Right ventricle myocardium superior (tissue), 1 donor: ENCODE measurements at regions not wholly inside any gene's neighbourhood (a gene's known extent, or its start where the extent isn't known, plus 50 kb on each side); places are given as distances from the start of the nearest gene placed in this dataset.
A peak's percentile ranks its signal among the peaks of the same experiment; 100 is the strongest.
"Not testable (repeated sequence)": the region's sequence is repeated elsewhere in the genome, so short reads cannot be mapped to it uniquely, and the experiment has no call there.

Source experiments
- ATAC-seq: fragments of 200-7000 bp; cut with Tn5 transposase; one replicate; pipeline ENCODE4 v1.9.1; 2020; ENCODE audit warnings: mild to moderate bottlenecking; ENCODE audit not compliant: poor library complexity
- DNase-seq: peaks from one replicate; pipeline ENCODE4 v3.0.0-alpha.2; 2020
- intact Hi-C: fragments of 100-400 bp; cut with DNase I; formaldehyde crosslinking; loops from one replicate; pipeline ENCODE4 v1.11.2; 2022
- donor health status: DM: no; HTN: yes; CAD: no; lungs with severe emphysema.

- intact Hi-C loops: no loop called here
- ATAC-seq (no peak), DNase-seq (no peak)
Observed at GRCh38 chr17:73896966-73897365, 252.7 kb upstream of the SDK2 start.

- DNase-seq: no peak
- ATAC-seq: no peak
- intact Hi-C loops: no loop called here
Observed at GRCh38 chr17:73899839-73900238, 255.6 kb upstream of the SDK2 start.

- DNase-seq: no peak
- no peak for ATAC-seq
- intact Hi-C loops: no loop called here
Observed at GRCh38 chr17:73900516-73900915, 256.3 kb upstream of the SDK2 start.

- ATAC-seq (no peak), DNase-seq (no peak)
- intact Hi-C loops: no loop called here
Observed at GRCh38 chr17:73901249-73901648, 257.0 kb upstream of the SDK2 start.

- DNase-seq (peak; percentile 72), ATAC-seq (peak; percentile 83)
- intact Hi-C loops: no loop called here
Observed at GRCh38 chr17:73901661-73902415, 257.6 kb upstream of the SDK2 start.

GRCh38 chr17:73902416-73903181 lies 258.4 kb upstream of the SDK2 start:
- DNase-seq (peak; percentile 46), ATAC-seq (peak; percentile 45)
- intact Hi-C loops: no loop called here

GRCh38 chr17:73906896-73907870 lies 262.9 kb upstream of the SDK2 start:
- DNase-seq (no peak), ATAC-seq (no peak)
- intact Hi-C loops: no loop called here

GRCh38 chr17:73909186-73909585 lies 264.9 kb upstream of the SDK2 start:
- DNase-seq (no peak), ATAC-seq (no peak)
- intact Hi-C loops: no loop called here

- ATAC-seq (no peak), DNase-seq (no peak)
- intact Hi-C loops: no loop called here
Observed at GRCh38 chr17:73910206-73910605, 266.0 kb upstream of the SDK2 start.

GRCh38 chr17:73910821-73911515 lies 266.7 kb upstream of the SDK2 start:
- ATAC-seq (no peak), DNase-seq (no peak)
- intact Hi-C loops: no loop called here

GRCh38 chr17:73911726-73912372 lies 267.6 kb upstream of the SDK2 start:
- DNase-seq: no peak
- intact Hi-C loops: no loop called here
- ATAC-seq: no peak

- no peak for DNase-seq
- intact Hi-C loops: no loop called here
Observed at GRCh38 chr17:73912373-73912746, 268.1 kb upstream of the SDK2 start.

GRCh38 chr17:73914536-73915274 lies 270.5 kb upstream of the SDK2 start:
- ATAC-seq (no peak), DNase-seq (no peak)
- intact Hi-C loops: no loop called here

More at GRCh38 chr17:73912373-73912746, 268.1 kb upstream of the SDK2 start:
- ATAC-seq: no peak

GRCh38 chr17:73919033-73919432 lies 274.8 kb upstream of the SDK2 start:
- intact Hi-C loops, DNase-seq, ATAC-seq: not testable (repeated sequence)

- DNase-seq (no peak), ATAC-seq (no peak)
- intact Hi-C loops: no loop called here
Observed at GRCh38 chr17:73921306-73921705, 277.1 kb upstream of the SDK2 start.

- intact Hi-C loops: no loop called here
- ATAC-seq: no peak
Observed at GRCh38 chr17:73924114-73924908, 279.2 kb upstream of the RPL38 start.

GRCh38 chr17:73924909-73925186 lies 278.6 kb upstream of the RPL38 start:
- intact Hi-C loops: no loop called here
- ATAC-seq (no peak), DNase-seq (no peak)

More at GRCh38 chr17:73924114-73924908, 279.2 kb upstream of the RPL38 start:
- DNase-seq: no peak
